ENCODE measurements at regions not wholly inside any gene's neighbourhood (a gene's known extent, or its start where the extent isn't known, plus 50 kb on each side); places are given as distances from the start of the nearest gene placed in this dataset.

- H3K27ac ChIP-seq (ENCODE audit: insufficient read depth, low read depth, low read length), result no peak overlapping the region
- no TSS peak for BruUV-seq (replicated peaks)
- H3K9me3 ChIP-seq (replicated peaks; ENCODE audit: control insufficient read depth, insufficient read depth, low read length), result no peaks in the 10 kb centered on the region
- no peaks in the 10 kb centered on the region for H3K9me1 ChIP-seq (replicated peaks; ENCODE audit: control insufficient read depth, extremely low read depth, insufficient read depth, low read length)
- H3K4me3 ChIP-seq (replicated peaks in 1 of 3; ENCODE audit: insufficient read depth in 1 of 3, low read depth in 1 of 3, low read length in 3 of 3), result no peak overlapping the region
- FAIRE-seq, result no peak
- dilution Hi-C loops (cut with MboI; ENCODE audit: extremely low pct_ligation_motif_present, low sequenced_read_pairs), result no loop called here
- no peaks in the 10 kb centered on the region for H3K79me2 ChIP-seq (ENCODE audit: control insufficient read depth, insufficient read depth, low read length)
- no peaks in the 10 kb centered on the region for H3K36me3 ChIP-seq (ENCODE audit: control insufficient read depth in 2 of 2, extremely low read depth in 1 of 2, insufficient read depth in 2 of 2, low read length in 2 of 2)
- no peaks in the 10 kb centered on the region for H3K27me3 ChIP-seq (ENCODE audit: control insufficient read depth in 2 of 2, insufficient read depth in 2 of 2, low read length in 2 of 2)
- peaks cover 7% of the 10 kb centered on the region for H3K4me1 ChIP-seq (ENCODE audit: control insufficient read depth, extremely low read depth, insufficient read depth, low read length)
- H3K4me2 ChIP-seq (ENCODE audit: insufficient read depth, low read length), result no peak overlapping the region
- no peak overlapping the region for H2AFZ ChIP-seq (ENCODE audit: low read depth, low read length)
- CTCF ChIA-PET, result interaction anchor here (1.4 kb wide), 1 partner anchor 10 kb away, joined by 4 read pairs; no protein-coding TSS in a partner anchor
- TF ChIP-seq CTCF (IDR thresholded peaks at IDR 0.05; ENCODE audit: extremely low read depth in 1 of 2, insufficient read depth in 1 of 2, low read depth in 1 of 2, low read length in 2 of 2) (no peak), POLR2AphosphoS5 (IDR thresholded peaks at IDR 0.05; ENCODE audit: insufficient read depth, low read depth, low read length) (no peak), JUN (IDR thresholded peaks at IDR 0.05; ENCODE audit: borderline replicate concordance, insufficient read depth, insufficient read length, low read depth) (no peak), MAX (IDR thresholded peaks at IDR 0.05; ENCODE audit: insufficient read depth, insufficient read length) (no peak), FOS (IDR thresholded peaks at IDR 0.05; ENCODE audit: borderline replicate concordance, insufficient read depth, low read length) (no peak), EZH2 (IDR thresholded peaks at IDR 0.05; ENCODE audit: borderline replicate concordance, low read depth, low read length, severe bottlenecking) (no peak), MYC (IDR thresholded peaks at IDR 0.05; ENCODE audit: low read depth, low read length) (no peak), POLR2A (IDR thresholded peaks at IDR 0.05; ENCODE audit: low read depth, low read length) (no peak), GATA2 (IDR thresholded peaks at IDR 0.05; ENCODE audit: insufficient read depth, insufficient read length, low read depth, low read length) (no peak)
- POLR2A ChIA-PET, result no interaction called here
- H3K9ac ChIP-seq (replicated peaks; ENCODE audit: extremely low read depth, insufficient read depth, low read length), result no peak overlapping the region
- DNase-seq (ENCODE audit: low read depth, low spot score), result no peak
- intact Hi-C loops (cut with micrococcal nuclease), result no loop called here
- H4K20me1 ChIP-seq (replicated peaks; ENCODE audit: control insufficient read depth, extremely low read depth, insufficient read depth, low read length), result no peaks in the 10 kb centered on the region
Observed at GRCh38 chr2:20521682-20522189, 74.9 kb downstream of the RHOB start.

Data from endothelial cell of umbilical vein (primary cell).